BJ (cell line): ENCODE measurements at regions not wholly inside any gene's neighbourhood (a gene's known extent, or its start where the extent isn't known, plus 50 kb on each side); places are given as distances from the start of the nearest gene placed in this dataset.
"Not testable (repeated sequence)": the region's sequence is repeated elsewhere in the genome, so short reads cannot be mapped to it uniquely, and the experiment has no call there.

Experiments
- CTCF ChIA-PET: fragments of 350-600 bp; formaldehyde crosslinking; extraction: SDS; loops from one replicate; lab custom pipeline; 2021; ENCODE audit warnings: antibody characterized with exemption, inconsistent platforms; lab: Yijun Ruan, JAX
- POLR2A ChIA-PET: fragments of 300-600 bp; sonication (Branson Sonifier 250); formaldehyde crosslinking; extraction: SDS; loops from one replicate; lab custom pipeline; 2021; ENCODE audit warnings: antibody characterized with exemption; lab: Charles Lee
- DNase-seq: peaks from one replicate; pipeline ENCODE4 v3.0.0-alpha.2; 2011; ENCODE audit warnings: low read depth
- H3K27me3 ChIP-seq: 2 replicates; pipeline ENCODE4 v1.6.0; 2011; ENCODE audit warnings: low read length; ENCODE audit not compliant: control insufficient read depth, insufficient read depth
- H3K36me3 ChIP-seq: 2 replicates; pipeline ENCODE4 v1.5.1; 2011; ENCODE audit warnings: low read length; ENCODE audit not compliant: control insufficient read depth, insufficient read depth
- H3K4me3 ChIP-seq: 2 replicates; pipeline ENCODE4 v1.5.1; 2011; ENCODE audit warnings: low read depth, mild to moderate bottlenecking, control low read depth, low read length
- TF ChIP-seq, protein P1 (sequence below): IDR thresholded peaks from 2 replicates; pipeline ENCODE4 v1.5.1; 2011; ENCODE audit warnings: low read depth, mild to moderate bottlenecking, control low read depth, inconsistent platforms, low read length, moderate library complexity; ENCODE audit not compliant: insufficient read depth

GRCh38 chr10:23917251-23917840, 291.6 kb upstream of the KIAA1217 start:
- ChIA-PET CTCF (no interaction called here), POLR2A (no interaction called here)
- H3K27me3 ChIP-seq, result no peaks in the 10 kb centered on the region
- DNase-seq, result no peak
- no peaks in the 10 kb centered on the region for H3K36me3 ChIP-seq
- TF ChIP-seq, protein P1, sequence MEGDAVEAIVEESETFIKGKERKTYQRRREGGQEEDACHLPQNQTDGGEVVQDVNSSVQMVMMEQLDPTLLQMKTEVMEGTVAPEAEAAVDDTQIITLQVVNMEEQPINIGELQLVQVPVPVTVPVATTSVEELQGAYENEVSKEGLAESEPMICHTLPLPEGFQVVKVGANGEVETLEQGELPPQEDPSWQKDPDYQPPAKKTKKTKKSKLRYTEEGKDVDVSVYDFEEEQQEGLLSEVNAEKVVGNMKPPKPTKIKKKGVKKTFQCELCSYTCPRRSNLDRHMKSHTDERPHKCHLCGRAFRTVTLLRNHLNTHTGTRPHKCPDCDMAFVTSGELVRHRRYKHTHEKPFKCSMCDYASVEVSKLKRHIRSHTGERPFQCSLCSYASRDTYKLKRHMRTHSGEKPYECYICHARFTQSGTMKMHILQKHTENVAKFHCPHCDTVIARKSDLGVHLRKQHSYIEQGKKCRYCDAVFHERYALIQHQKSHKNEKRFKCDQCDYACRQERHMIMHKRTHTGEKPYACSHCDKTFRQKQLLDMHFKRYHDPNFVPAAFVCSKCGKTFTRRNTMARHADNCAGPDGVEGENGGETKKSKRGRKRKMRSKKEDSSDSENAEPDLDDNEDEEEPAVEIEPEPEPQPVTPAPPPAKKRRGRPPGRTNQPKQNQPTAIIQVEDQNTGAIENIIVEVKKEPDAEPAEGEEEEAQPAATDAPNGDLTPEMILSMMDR, result no peak
- no peak overlapping the region for H3K4me3 ChIP-seq

DNA sequence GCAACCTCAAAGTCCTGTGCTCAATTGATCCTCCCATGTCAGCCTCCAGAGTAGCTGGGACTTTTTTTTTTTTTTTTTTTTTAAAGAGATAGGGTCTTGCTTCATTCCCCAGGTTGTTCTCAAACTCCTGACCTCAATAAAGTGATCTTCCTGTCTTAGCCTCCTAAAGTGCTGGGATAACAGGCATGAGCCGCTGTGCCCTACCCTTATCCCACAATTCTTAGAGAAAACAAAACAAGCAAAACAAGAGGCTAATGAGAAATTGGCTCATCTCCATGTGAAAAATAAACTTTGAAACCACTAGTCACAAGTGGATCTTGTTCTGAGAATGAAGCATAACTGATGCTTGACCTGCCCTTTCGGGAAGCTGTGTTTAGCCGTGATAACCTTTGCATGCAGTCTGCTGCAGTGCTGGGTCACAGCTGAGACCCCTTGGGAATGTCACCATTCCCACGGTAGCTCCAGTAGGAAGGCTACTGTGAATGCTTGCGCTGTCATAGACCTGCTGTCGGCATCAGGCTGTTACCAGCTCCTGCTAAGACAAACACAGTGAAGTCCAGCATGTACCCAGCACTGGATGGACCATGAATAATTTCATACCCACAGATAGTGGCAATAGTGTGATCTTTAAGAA, 290.7 kb upstream of the KIAA1217 start:
- H3K27me3 ChIP-seq, result no peaks in the 10 kb centered on the region
- H3K36me3 ChIP-seq, result no peaks in the 10 kb centered on the region
- no peak overlapping the region for H3K4me3 ChIP-seq
- CTCF ChIA-PET, result no interaction called here
- POLR2A ChIA-PET, result no interaction called here
- TF ChIP-seq, protein P1, result no peak
- DNase-seq, result no peak

GRCh38 chr10:23918839-23919238, 290.1 kb upstream of the KIAA1217 start:
- TF ChIP-seq, protein P1, result no peak
- Histone ChIP-seq H3K36me3 (no peaks in the 10 kb centered on the region), H3K27me3 (no peaks in the 10 kb centered on the region), H3K4me3 (no peak overlapping the region)
- DNase-seq, result no peak
- CTCF ChIA-PET, result no interaction called here
- POLR2A ChIA-PET, result no interaction called here

GRCh38 chr10:23927576-23928325, 281.2 kb upstream of the KIAA1217 start:
- TF ChIP-seq, protein P1, result no peak
- Histone ChIP-seq H3K36me3 (no peaks in the 10 kb centered on the region), H3K4me3 (no peak overlapping the region), H3K27me3 (no peaks in the 10 kb centered on the region)
- POLR2A ChIA-PET, result no interaction called here
- CTCF ChIA-PET, result interaction anchor here (0.6 kb wide), 1 partner anchor 1760 kb away, joined by 3 read pairs; no protein-coding TSS in a partner anchor
- DNase-seq, result no peak

GRCh38 chr10:23934023-23934422, 274.9 kb upstream of the KIAA1217 start:
- H3K4me3 ChIP-seq, DNase-seq, H3K36me3 ChIP-seq, POLR2A ChIA-PET, H3K27me3 ChIP-seq, CTCF ChIA-PET: not testable (repeated sequence)
